Left ventricle myocardium superior (tissue), 1 donor: ENCODE measurements at regions not wholly inside any gene's neighbourhood (a gene's known extent, or its start where the extent isn't known, plus 50 kb on each side); places are given as distances from the start of the nearest gene placed in this dataset.

Source experiments
- ATAC-seq: fragments of 200-7000 bp; cut with Tn5 transposase; one replicate; pipeline ENCODE4 v1.9.1; 2020; ENCODE audit warnings: mild to moderate bottlenecking, moderate library complexity
- DNase-seq: peaks from one replicate; pipeline ENCODE4 v3.0.0-alpha.2; 2020
- intact Hi-C: fragments of 100-400 bp; cut with micrococcal nuclease; formaldehyde crosslinking; loops from one replicate; pipeline ENCODE4 v1.11.0; 2022
- donor health status: DM: no; HTN: yes; CAD: no; lungs with severe emphysema.

- intact Hi-C loops: no loop called here
- ATAC-seq: no peak
- DNase-seq: no peak
These were observed 69.9 kb upstream of the AGBL1 start for GRCh38 chr15:86009727-86010126.

DNA sequence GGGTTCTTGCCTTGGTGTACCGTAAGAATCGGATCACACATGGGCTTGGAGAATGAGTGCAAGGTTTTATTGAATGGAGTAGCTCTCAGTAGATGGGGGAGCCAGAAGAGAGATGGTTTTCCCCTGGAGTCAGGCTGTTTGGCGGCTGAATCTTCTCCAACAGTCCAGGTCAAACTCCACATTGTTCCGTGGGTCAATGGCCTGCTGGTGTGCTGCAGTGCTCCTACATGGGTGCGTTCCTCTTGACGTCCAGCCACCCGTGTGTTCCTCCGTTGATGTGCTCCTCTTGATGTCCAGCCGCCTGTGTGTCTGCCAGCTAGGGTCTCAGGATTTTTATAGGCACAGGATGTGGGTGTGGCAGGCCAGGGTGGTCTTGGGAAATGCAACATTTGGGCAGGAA lies 69.3 kb upstream of the AGBL1 start:
- intact Hi-C loops: no loop called here
- ATAC-seq: no peak
- DNase-seq: no peak

GRCh38 chr15:86010891-86011290 lies 68.8 kb upstream of the AGBL1 start:
- no peak for DNase-seq
- ATAC-seq: no peak
- intact Hi-C loops: no loop called here

- ATAC-seq (no peak), DNase-seq (no peak)
- intact Hi-C loops: no loop called here
These were observed 65.7 kb upstream of the AGBL1 start for GRCh38 chr15:86014016-86014415.

DNA sequence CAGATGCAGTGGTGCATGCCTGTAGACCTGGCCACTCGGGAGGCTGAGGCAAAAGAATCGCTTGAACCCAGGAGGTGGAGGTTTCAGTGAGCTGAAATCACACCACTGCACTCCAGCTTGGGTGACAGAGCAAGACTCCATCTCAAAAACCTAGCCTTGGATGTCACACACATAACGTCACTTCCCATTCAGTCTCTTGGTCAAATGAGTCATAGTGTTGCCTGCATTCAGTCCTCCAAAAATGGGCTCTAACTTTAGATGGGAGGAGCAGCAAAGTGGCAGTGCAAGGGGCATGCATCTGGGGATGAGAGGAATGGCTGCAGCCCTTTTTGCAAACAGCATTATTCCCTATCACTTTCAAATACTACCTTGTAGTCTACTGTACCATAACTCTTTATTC lies 62.9 kb upstream of the AGBL1 start:
- ATAC-seq: no peak
- no peak for DNase-seq
- intact Hi-C loops: no loop called here

- ATAC-seq: no peak
- intact Hi-C loops: no loop called here
- no peak for DNase-seq
These were observed 61.0 kb upstream of the AGBL1 start for GRCh38 chr15:86018679-86019078.

- ATAC-seq (no peak), DNase-seq (no peak)
- intact Hi-C loops: no loop called here
These were observed 58.1 kb upstream of the AGBL1 start for GRCh38 chr15:86021281-86022264.

DNA sequence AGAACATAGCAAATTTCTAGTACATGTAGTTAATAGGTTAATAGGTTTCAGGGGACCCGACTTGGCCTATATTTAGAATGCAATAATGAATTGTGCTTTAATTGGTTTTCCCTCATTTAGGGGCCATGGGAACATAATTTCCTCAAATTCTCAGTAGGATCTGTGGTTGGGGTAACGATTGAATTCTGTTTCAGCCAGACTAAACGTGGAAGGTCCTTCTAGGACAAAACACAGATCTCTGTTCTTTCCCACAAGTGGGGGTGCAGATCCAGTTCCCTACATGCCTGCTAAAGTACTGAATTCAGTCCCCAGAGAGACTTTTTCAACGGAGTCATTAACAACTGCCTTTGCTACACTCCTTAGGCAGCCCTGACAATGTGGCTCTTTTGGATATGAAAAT lies 50.7 kb upstream of the AGBL1 start:
- intact Hi-C loops: no loop called here
- ATAC-seq (no peak), DNase-seq (no peak)
